A673 (cell line): ENCODE measurements at regions not wholly inside any gene's neighbourhood (a gene's known extent, or its start where the extent isn't known, plus 50 kb on each side); places are given as distances from the start of the nearest gene placed in this dataset.
A peak's percentile ranks its signal among the peaks of the same experiment; 100 is the strongest.

Experiments used
- BruUV-seq: library from RNA; stranded (reverse); fragments of 400-500 nt; replicated peaks from 2 replicates; lab custom pipeline; 2021; lab: Mats Ljungman, UMichigan
- CTCF ChIA-PET: fragments of 300-600 bp; sonication (Branson Sonifier 250); formaldehyde crosslinking; loops from one replicate; lab custom pipeline; 2022; ENCODE audit warnings: antibody characterized with exemption; lab: Charles Lee
- POLR2A ChIA-PET: fragments of 300-600 bp; sonication (Branson Sonifier 250); formaldehyde crosslinking; loops from one replicate; lab custom pipeline; 2022; ENCODE audit warnings: antibody characterized with exemption; ENCODE audit not compliant: low non-redundant PET; lab: Charles Lee
- DNase-seq: peaks from one replicate; pipeline ENCODE4 v3.0.0-alpha.2; 2015; ENCODE audit warnings: low spot score
- H3K27ac ChIP-seq: fragments of 200-600 bp; sonication (generic); 2 replicates; pipeline ENCODE4 v1.5.1; 2016; ENCODE audit warnings: mixed run types, low read depth, mild to moderate bottlenecking, mixed read lengths, antibody characterized with exemption, low read length; ENCODE audit not compliant: poor library complexity, severe bottlenecking
- H3K27me3 ChIP-seq: fragments of 200-600 bp; sonication (generic); replicated peaks from 2 replicates; pipeline ENCODE4 v1.6.1; 2017; ENCODE audit warnings: mixed run types, low read depth, mild to moderate bottlenecking, mixed read lengths, antibody characterized with exemption, low read length; ENCODE audit not compliant: insufficient read depth, poor library complexity
- H3K36me3 ChIP-seq: fragments of 200-600 bp; sonication (generic); 2 replicates; pipeline ENCODE4 v1.6.1; 2016; ENCODE audit warnings: mixed run types, mild to moderate bottlenecking, mixed read lengths, antibody characterized with exemption, low read length; ENCODE audit not compliant: insufficient read depth, poor library complexity, severe bottlenecking
- H3K4me1 ChIP-seq: fragments of 200-600 bp; sonication (generic); 2 replicates; pipeline ENCODE4 v1.6.1; 2017; ENCODE audit warnings: mixed run types, mild to moderate bottlenecking, mixed read lengths, antibody characterized with exemption, low read length; ENCODE audit not compliant: insufficient read depth, poor library complexity, severe bottlenecking
- H3K4me3 ChIP-seq: fragments of 200-600 bp; sonication (generic); 2 replicates; pipeline ENCODE4 v1.5.1; 2016; ENCODE audit warnings: low read depth, mixed run types, mild to moderate bottlenecking, mixed read lengths, low read length; ENCODE audit not compliant: poor library complexity, severe bottlenecking
- H3K9me3 ChIP-seq: fragments of 200-600 bp; sonication (generic); 2 replicates; pipeline ENCODE4 v1.6.1; 2016; ENCODE audit warnings: mixed run types, low read depth, mild to moderate bottlenecking, mixed read lengths, antibody characterized with exemption, low read length; ENCODE audit not compliant: poor library complexity, severe bottlenecking
- CTCF ChIP-seq: fragments of 300-800, 200-600 bp; sonication (generic); conservative IDR thresholded peaks from 2 replicates; pipeline ENCODE4 v1.5.1; 2017; ENCODE audit warnings: low read depth, mild to moderate bottlenecking, antibody characterized with exemption, low read length, moderate library complexity, mixed read lengths
- EZH2 ChIP-seq: fragments of 200-600 bp; sonication (generic); IDR thresholded peaks from 2 replicates; pipeline ENCODE4 v1.6.1; 2017; ENCODE audit warnings: borderline replicate concordance, low read depth, mild to moderate bottlenecking, mixed read lengths, antibody characterized with exemption, low read length; ENCODE audit not compliant: poor library complexity, severe bottlenecking
- intact Hi-C: fragments of 100-400 bp; cut with micrococcal nuclease; formaldehyde crosslinking; loops from one replicate; pipeline ENCODE4 v1.10.0; 2022; ENCODE audit not compliant: unreplicated experiment

- no TSS peak for BruUV-seq
- intact Hi-C loops, result no loop called here
- H3K36me3 ChIP-seq, result no peaks in the 10 kb centered on the region
- H3K27me3 ChIP-seq, result peaks cover 4% of the 10 kb centered on the region
- H3K27ac ChIP-seq, result no peak overlapping the region
- DNase-seq, result no peak
- H3K9me3 ChIP-seq, result no peaks in the 10 kb centered on the region
- POLR2A ChIA-PET, result no interaction called here
- no peak for TF ChIP-seq EZH2
- no peak for TF ChIP-seq CTCF
- no peak overlapping the region for H3K4me3 ChIP-seq
- CTCF ChIA-PET, result no interaction called here
- H3K4me1 ChIP-seq, result no peaks in the 10 kb centered on the region
These were observed 191.7 kb downstream of the SPTSSA start for GRCh38 chr14:34270361-34270760.

- no peak for DNase-seq
- no peaks in the 10 kb centered on the region for H3K9me3 ChIP-seq
- no peaks in the 10 kb centered on the region for H3K4me1 ChIP-seq
- intact Hi-C loops, result no loop called here
- BruUV-seq, result no TSS peak
- ChIA-PET POLR2A (no interaction called here), CTCF (no interaction called here)
- H3K36me3 ChIP-seq, result no peaks in the 10 kb centered on the region
- H3K4me3 ChIP-seq, result no peak overlapping the region
- no peak for TF ChIP-seq CTCF
- no peak for TF ChIP-seq EZH2
- H3K27me3 ChIP-seq, result peaks cover 4% of the 10 kb centered on the region
- H3K27ac ChIP-seq, result no peak overlapping the region
These were observed 195.7 kb downstream of the SPTSSA start for GRCh38 chr14:34266344-34266743.

DNA sequence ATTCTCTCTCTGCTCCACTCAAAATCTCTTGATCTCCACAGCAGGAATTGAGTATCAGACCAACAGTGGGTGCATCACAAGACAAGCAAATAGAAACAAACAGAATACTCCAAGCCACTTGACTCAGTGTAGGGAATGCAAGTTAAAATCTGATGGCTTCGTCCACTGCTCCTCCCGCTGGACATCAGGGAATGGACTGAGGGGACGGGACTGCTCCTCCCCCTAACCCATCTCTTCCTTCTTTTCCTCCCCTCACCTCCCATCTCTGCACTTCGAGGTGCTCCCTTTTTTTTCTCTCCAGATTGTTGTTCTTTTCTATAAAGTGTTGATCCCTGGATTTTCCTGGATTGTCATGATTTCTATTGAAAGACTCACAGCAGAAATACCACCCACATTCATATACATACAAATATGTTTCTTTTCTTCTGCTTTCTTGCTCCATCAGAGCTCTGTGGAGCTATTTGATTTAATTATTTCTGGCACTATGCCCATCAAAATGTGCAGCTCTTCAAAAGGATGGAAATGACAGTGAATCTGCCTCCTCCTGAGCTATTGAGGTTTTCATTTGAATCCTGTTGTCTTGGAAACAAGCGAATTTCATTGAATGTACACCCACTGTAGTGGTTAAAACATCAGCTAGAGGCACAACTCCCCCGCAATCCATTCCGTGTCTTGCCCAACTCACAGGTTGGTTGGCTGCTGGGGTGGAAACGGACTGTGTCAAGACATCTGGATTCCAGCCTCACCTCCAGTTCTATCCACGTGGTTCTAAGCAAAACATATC, 199.7 kb downstream of the SPTSSA start:
- DNase-seq, result peak; percentile 29
- Histone ChIP-seq H3K27ac (no peak overlapping the region), H3K27me3 (peaks cover 12% of the 10 kb centered on the region), H3K4me1 (no peaks in the 10 kb centered on the region), H3K9me3 (no peaks in the 10 kb centered on the region), H3K36me3 (no peaks in the 10 kb centered on the region), H3K4me3 (no peak overlapping the region)
- TF ChIP-seq CTCF, result no peak
- no peak for TF ChIP-seq EZH2
- intact Hi-C loops, result no loop called here
- BruUV-seq, result no TSS peak
- ChIA-PET POLR2A (no interaction called here), CTCF (interaction anchor here (0.7 kb wide), 1 partner anchor 38 kb away, joined by 3 read pairs; no protein-coding TSS in a partner anchor)
